IPS-15b (cell line): ENCODE measurements at regions not wholly inside any gene's neighbourhood (a gene's known extent, or its start where the extent isn't known, plus 50 kb on each side); places are given as distances from the start of the nearest gene placed in this dataset.

Experiments
- H3K27me3 ChIP-seq: one replicate; pipeline ENCODE4 v1.6.1; 2013; ENCODE audit warnings: low read length; ENCODE audit not compliant: control insufficient read depth, insufficient read depth
- H3K36me3 ChIP-seq: one replicate; pipeline ENCODE4 v1.6.1; 2013; ENCODE audit warnings: low read length; ENCODE audit not compliant: control insufficient read depth, insufficient read depth
- H3K4me1 ChIP-seq: one replicate; pipeline ENCODE4 v1.6.1; 2013; ENCODE audit warnings: mild to moderate bottlenecking, low read length; ENCODE audit not compliant: control insufficient read depth, insufficient read depth
- H3K4me3 ChIP-seq: one replicate; pipeline ENCODE4 v1.5.1; 2013; ENCODE audit warnings: low read depth, low read length
- H3K9ac ChIP-seq: one replicate; pipeline ENCODE4 v1.6.1; 2013; ENCODE audit warnings: low read depth, mild to moderate bottlenecking, low read length
- H3K9me3 ChIP-seq: one replicate; pipeline ENCODE4 v1.6.1; 2013; ENCODE audit warnings: mild to moderate bottlenecking, low read length; ENCODE audit not compliant: control insufficient read depth, insufficient read depth

- H3K4me1 ChIP-seq, result no peaks in the 10 kb centered on the region
- no peaks in the 10 kb centered on the region for H3K9me3 ChIP-seq
- no peak overlapping the region for H3K9ac ChIP-seq
- H3K36me3 ChIP-seq, result no peaks in the 10 kb centered on the region
- H3K27me3 ChIP-seq, result no peaks in the 10 kb centered on the region
- no peak overlapping the region for H3K4me3 ChIP-seq
Measured at GRCh38 chr5:136526791-136527190, 161.4 kb upstream of the TRPC7 start.

GRCh38 chr5:136526021-136526420, 160.7 kb upstream of the TRPC7 start:
- Histone ChIP-seq H3K4me3 (no peak overlapping the region), H3K27me3 (no peaks in the 10 kb centered on the region), H3K9ac (no peak overlapping the region)

GRCh38 chr5:136525597-136525996, 160.3 kb upstream of the TRPC7 start:
- H3K4me3 ChIP-seq, result no peak overlapping the region
- no peaks in the 10 kb centered on the region for H3K4me1 ChIP-seq

More at GRCh38 chr5:136526021-136526420, 160.7 kb upstream of the TRPC7 start:
- Histone ChIP-seq H3K4me1 (no peaks in the 10 kb centered on the region), H3K36me3 (no peaks in the 10 kb centered on the region), H3K9me3 (no peaks in the 10 kb centered on the region)

GRCh38 chr5:136522217-136522956, 157.0 kb upstream of the TRPC7 start:
- Histone ChIP-seq H3K27me3 (no peaks in the 10 kb centered on the region), H3K4me3 (no peak overlapping the region), H3K4me1 (no peaks in the 10 kb centered on the region), H3K36me3 (no peaks in the 10 kb centered on the region), H3K9ac (no peak overlapping the region), H3K9me3 (no peaks in the 10 kb centered on the region)

More at GRCh38 chr5:136525597-136525996, 160.3 kb upstream of the TRPC7 start:
- Histone ChIP-seq H3K27me3 (no peaks in the 10 kb centered on the region), H3K36me3 (no peaks in the 10 kb centered on the region), H3K9ac (no peak overlapping the region), H3K9me3 (no peaks in the 10 kb centered on the region)

- Histone ChIP-seq H3K9ac (no peak overlapping the region), H3K9me3 (no peaks in the 10 kb centered on the region), H3K4me3 (no peak overlapping the region), H3K36me3 (no peaks in the 10 kb centered on the region), H3K4me1 (peaks cover 3% of the 10 kb centered on the region), H3K27me3 (no peaks in the 10 kb centered on the region)
Measured at GRCh38 chr5:136521696-136522095, 156.4 kb upstream of the TRPC7 start.

GRCh38 chr5:136518814-136519213, 153.5 kb upstream of the TRPC7 start:
- no peak overlapping the region for H3K4me3 ChIP-seq
- H3K4me1 ChIP-seq, result peaks cover 3% of the 10 kb centered on the region
- no peak overlapping the region for H3K9ac ChIP-seq
- H3K36me3 ChIP-seq, result no peaks in the 10 kb centered on the region
- H3K27me3 ChIP-seq, result no peaks in the 10 kb centered on the region
- no peaks in the 10 kb centered on the region for H3K9me3 ChIP-seq

- Histone ChIP-seq H3K4me3 (no peak overlapping the region), H3K4me1 (peaks cover 3% of the 10 kb centered on the region), H3K9me3 (no peaks in the 10 kb centered on the region), H3K36me3 (no peaks in the 10 kb centered on the region), H3K9ac (no peak overlapping the region), H3K27me3 (no peaks in the 10 kb centered on the region)
Measured at GRCh38 chr5:136518174-136518573, 152.8 kb upstream of the TRPC7 start.

GRCh38 chr5:136517755-136518154, 152.4 kb upstream of the TRPC7 start:
- Histone ChIP-seq H3K9me3 (no peaks in the 10 kb centered on the region), H3K27me3 (no peaks in the 10 kb centered on the region), H3K4me3 (no peak overlapping the region), H3K9ac (no peak overlapping the region), H3K36me3 (no peaks in the 10 kb centered on the region), H3K4me1 (peaks cover 3% of the 10 kb centered on the region)

- no peak overlapping the region for H3K9ac ChIP-seq
Measured at GRCh38 chr5:136516637-136517036, 151.3 kb upstream of the TRPC7 start.

GRCh38 chr5:136513430-136513829, 148.1 kb upstream of the TRPC7 start:
- Histone ChIP-seq H3K27me3 (no peaks in the 10 kb centered on the region), H3K36me3 (no peaks in the 10 kb centered on the region), H3K9ac (no peak overlapping the region), H3K4me1 (peaks cover 3% of the 10 kb centered on the region), H3K4me3 (no peak overlapping the region), H3K9me3 (no peaks in the 10 kb centered on the region)

More at GRCh38 chr5:136516637-136517036, 151.3 kb upstream of the TRPC7 start:
- H3K27me3 ChIP-seq, result no peaks in the 10 kb centered on the region
- H3K36me3 ChIP-seq, result no peaks in the 10 kb centered on the region
- no peak overlapping the region for H3K4me3 ChIP-seq
- H3K4me1 ChIP-seq, result peaks cover 3% of the 10 kb centered on the region
- no peaks in the 10 kb centered on the region for H3K9me3 ChIP-seq

- no peak overlapping the region for H3K4me3 ChIP-seq
- no peaks in the 10 kb centered on the region for H3K27me3 ChIP-seq
- no peaks in the 10 kb centered on the region for H3K4me1 ChIP-seq
- no peaks in the 10 kb centered on the region for H3K9me3 ChIP-seq
- H3K9ac ChIP-seq, result no peak overlapping the region
- H3K36me3 ChIP-seq, result no peaks in the 10 kb centered on the region
Measured at GRCh38 chr5:136511046-136511445, 145.7 kb upstream of the TRPC7 start.

- H3K27me3 ChIP-seq, result no peaks in the 10 kb centered on the region
- no peak overlapping the region for H3K4me3 ChIP-seq
- H3K4me1 ChIP-seq, result no peaks in the 10 kb centered on the region
- no peaks in the 10 kb centered on the region for H3K36me3 ChIP-seq
- no peak overlapping the region for H3K9ac ChIP-seq
- no peaks in the 10 kb centered on the region for H3K9me3 ChIP-seq
Measured at GRCh38 chr5:136510481-136510880, 145.1 kb upstream of the TRPC7 start.
